SK-N-SH treated with all-trans-retinoic acid at 6 μM for 48 hours (cell line): ENCODE measurements at regions not wholly inside any gene's neighbourhood (a gene's known extent, or its start where the extent isn't known, plus 50 kb on each side); places are given as distances from the start of the nearest gene placed in this dataset.

ENCODE experiments used
- ATAC-seq: fragments of 200-7000 bp; cut with Tn5 transposase; 3 replicates; pipeline ENCODE4 v1.9.1; 2020; ENCODE audit warnings: mild to moderate bottlenecking, moderate library complexity
- ARNTL ChIP-seq: fragments of 450-650 bp; formaldehyde crosslinking; IDR thresholded peaks from 2 replicates; pipeline ENCODE4 v1.5.0; 2020; ENCODE audit warnings: low read depth, mild to moderate bottlenecking, moderate library complexity, borderline replicate concordance
- BACH2 ChIP-seq: fragments of 250-450 bp; sonication (Bioruptor Pico); IDR thresholded peaks from 2 replicates; pipeline ENCODE4 v1.9.0; 2021; ENCODE audit warnings: mild to moderate bottlenecking, borderline replicate concordance
- CREB5 ChIP-seq: fragments of 250-450 bp; sonication (Bioruptor Pico); IDR thresholded peaks from 2 replicates; pipeline ENCODE4 v1.5.1; 2020; ENCODE audit warnings: low read depth, mild to moderate bottlenecking, moderate library complexity
- CSDC2 ChIP-seq: fragments of 250-450 bp; sonication (Bioruptor Pico); IDR thresholded peaks from 2 replicates; pipeline ENCODE4 v1.5.0; 2020; ENCODE audit warnings: mild to moderate bottlenecking, moderate library complexity
- CSRNP3 ChIP-seq: fragments of 250-450 bp; sonication (Bioruptor Pico); IDR thresholded peaks from 2 replicates; pipeline ENCODE4 v1.5.1; 2021; ENCODE audit warnings: mild to moderate bottlenecking, moderate library complexity
- ESRRG ChIP-seq: fragments of 250-450 bp; sonication (Bioruptor Pico); IDR thresholded peaks from 2 replicates; pipeline ENCODE4 v1.6.1; 2021; ENCODE audit warnings: mild to moderate bottlenecking
- GLIS3 ChIP-seq: fragments of 250-450 bp; sonication (Bioruptor Pico); IDR thresholded peaks from 2 replicates; pipeline ENCODE4 v1.5.0; 2020; ENCODE audit warnings: mild to moderate bottlenecking, moderate library complexity
- ISL1 ChIP-seq: fragments of 250-450 bp; sonication (Bioruptor Pico); IDR thresholded peaks from 2 replicates; pipeline ENCODE4 v2.1.2; 2022; ENCODE audit warnings: mild to moderate bottlenecking, moderate library complexity
- OSR1 ChIP-seq: fragments of 250-450 bp; sonication (Bioruptor Pico); IDR thresholded peaks from 2 replicates; pipeline ENCODE4 v1.8.0; 2022; ENCODE audit warnings: moderate library complexity, mild to moderate bottlenecking, inconsistent platforms
- PATZ1 ChIP-seq: fragments of 250-450 bp; sonication (Bioruptor Pico); IDR thresholded peaks from 2 replicates; pipeline ENCODE4 v1.8.0; 2020; ENCODE audit warnings: mild to moderate bottlenecking, moderate library complexity, borderline replicate concordance
- POU6F1 ChIP-seq: fragments of 250-450 bp; sonication (Bioruptor Pico); IDR thresholded peaks from 2 replicates; pipeline ENCODE4 v1.8.0; 2021; ENCODE audit warnings: low read depth, mild to moderate bottlenecking, moderate library complexity, borderline replicate concordance
- RARB ChIP-seq: fragments of 250-450 bp; sonication (Bioruptor Pico); IDR thresholded peaks from 2 replicates; pipeline ENCODE4 v1.8.0; 2021; ENCODE audit warnings: mild to moderate bottlenecking, moderate library complexity
- SNAI2 ChIP-seq: fragments of 250-450 bp; sonication (Bioruptor Pico); IDR thresholded peaks from 2 replicates; pipeline ENCODE4 v1.5.0; 2020; ENCODE audit warnings: mild to moderate bottlenecking, moderate library complexity
- TCF4 ChIP-seq: fragments of 250-450 bp; sonication (Bioruptor Pico); IDR thresholded peaks from 2 replicates; pipeline ENCODE4 v1.8.0; 2021; ENCODE audit warnings: mild to moderate bottlenecking, moderate library complexity, borderline replicate concordance
- TOX ChIP-seq: fragments of 250-450 bp; sonication (Bioruptor Pico); IDR thresholded peaks from 2 replicates; pipeline ENCODE4 v1.8.0; 2021; ENCODE audit warnings: mild to moderate bottlenecking, moderate library complexity, borderline replicate concordance
- TSHZ2 ChIP-seq: fragments of 250-450 bp; sonication (Bioruptor Pico); IDR thresholded peaks from 2 replicates; pipeline ENCODE4 v1.5.0; 2020; ENCODE audit warnings: mild to moderate bottlenecking, moderate library complexity
- ZC3H10 ChIP-seq: fragments of 250-450 bp; sonication (Bioruptor Pico); IDR thresholded peaks from 2 replicates; pipeline ENCODE4 v1.5.1; 2021; ENCODE audit warnings: mild to moderate bottlenecking, moderate library complexity
- ZFP3 ChIP-seq: fragments of 250-450 bp; sonication (Bioruptor Pico); IDR thresholded peaks from 2 replicates; pipeline ENCODE4 v1.5.0; 2020; ENCODE audit warnings: mild to moderate bottlenecking, moderate library complexity
- ZFP30 ChIP-seq: fragments of 450-650 bp; formaldehyde crosslinking; IDR thresholded peaks from 2 replicates; pipeline ENCODE4 v1.5.0; 2022; ENCODE audit warnings: mild to moderate bottlenecking, moderate library complexity
- ZNF565 ChIP-seq: fragments of 450-650 bp; formaldehyde crosslinking; conservative IDR thresholded peaks from 2 replicates; pipeline ENCODE4 v1.5.0; 2020; ENCODE audit warnings: low read depth, mild to moderate bottlenecking, moderate library complexity
- ZNF70 ChIP-seq: fragments of 450-650 bp; formaldehyde crosslinking; IDR thresholded peaks from 2 replicates; pipeline ENCODE4 v1.5.0; 2020; ENCODE audit warnings: mild to moderate bottlenecking, moderate library complexity
- ZNF8 ChIP-seq: fragments of 450-650 bp; formaldehyde crosslinking; IDR thresholded peaks from 2 replicates; pipeline ENCODE4 v1.5.0; 2020; ENCODE audit warnings: mild to moderate bottlenecking, moderate library complexity

GRCh38 chr11:86157797-86158378, 86.7 kb upstream of the EED start:
- TF ChIP-seq OSR1 (CRISPR knock-in tag) (no peak), BACH2 (CRISPR knock-in tag) (no peak), ZNF565 (no peak), CREB5 (no peak), ZNF8 (CRISPR knock-in tag) (no peak), ESRRG (CRISPR knock-in tag) (no peak), CSRNP3 (CRISPR knock-in tag) (no peak), ZNF70 (CRISPR knock-in tag) (no peak), CSDC2 (CRISPR knock-in tag) (no peak), TCF4 (CRISPR knock-in tag) (no peak), ISL1 (no peak), TSHZ2 (CRISPR knock-in tag) (no peak), RARB (CRISPR knock-in tag) (no peak), ZFP3 (no peak), TOX (CRISPR knock-in tag) (no peak)
- ATAC-seq = no peak

GRCh38 chr11:86156397-86156955, 87.6 kb upstream of the PICALM start:
- no peak for ATAC-seq
- no peak for TF ChIP-seq ARNTL (CRISPR knock-in tag)
- no peak for TF ChIP-seq POU6F1
- no peak for TF ChIP-seq TCF4 (CRISPR knock-in tag)
- no peak for TF ChIP-seq ZC3H10
- no peak for TF ChIP-seq ZNF70 (CRISPR knock-in tag)
- TF ChIP-seq CSDC2 (CRISPR knock-in tag) = no peak
- TF ChIP-seq ZNF565 = no peak
- no peak for TF ChIP-seq ZNF8 (CRISPR knock-in tag)
- TF ChIP-seq BACH2 (CRISPR knock-in tag) = no peak
- no peak for TF ChIP-seq RARB (CRISPR knock-in tag)
- TF ChIP-seq GLIS3 (CRISPR knock-in tag) = no peak
- no peak for TF ChIP-seq ZFP3
- no peak for TF ChIP-seq CSRNP3 (CRISPR knock-in tag)
- TF ChIP-seq ISL1 = no peak
- no peak for TF ChIP-seq ZFP30
- no peak for TF ChIP-seq TOX (CRISPR knock-in tag)
- TF ChIP-seq SNAI2 (CRISPR knock-in tag) = no peak
- TF ChIP-seq, all 23 proteins: peak for 0

- ATAC-seq = no peak
- TF ChIP-seq PATZ1 (CRISPR knock-in tag) (no peak), CSDC2 (CRISPR knock-in tag) (no peak), CREB5 (no peak), CSRNP3 (CRISPR knock-in tag) (no peak)
Measured at GRCh38 chr11:86155200-86155844, 86.4 kb upstream of the PICALM start.
